IMR-90 (cell line): ENCODE measurements at regions not wholly inside any gene's neighbourhood (a gene's known extent, or its start where the extent isn't known, plus 50 kb on each side); places are given as distances from the start of the nearest gene placed in this dataset.

ENCODE experiments used
- BHLHE40 ChIP-seq: fragments of 150-350 bp; IDR thresholded peaks from 2 replicates; pipeline ENCODE4 v1.6.1; 2016; ENCODE audit warnings: mild to moderate bottlenecking, low read depth, low read length
- FOS ChIP-seq: fragments of 150-350 bp; IDR thresholded peaks from 2 replicates; pipeline ENCODE4 v1.6.1; 2016; ENCODE audit warnings: low read depth, low read length
- NFE2L2 ChIP-seq: fragments of 150-350 bp; IDR thresholded peaks from 2 replicates; pipeline ENCODE4 v1.6.1; 2016; ENCODE audit warnings: low read depth, mild to moderate bottlenecking, low read length
- POLR2A ChIP-seq: IDR thresholded peaks from 2 replicates; pipeline ENCODE4 v1.6.1; 2012; ENCODE audit warnings: mild to moderate bottlenecking, low read depth, low read length
- RAD21 ChIP-seq: IDR thresholded peaks from 2 replicates; pipeline ENCODE4 v1.6.1; 2012; ENCODE audit warnings: low read length, improper control_type of control experiment
- SMC3 ChIP-seq: fragments of 150-350 bp; IDR thresholded peaks from 2 replicates; pipeline ENCODE4 v1.6.1; 2016; ENCODE audit warnings: low read depth, mild to moderate bottlenecking, antibody characterized with exemption, low read length, moderate library complexity
- TF ChIP-seq, protein P1 (sequence below): conservative IDR thresholded peaks from 2 replicates; pipeline ENCODE4 v1.5.1; 2012; ENCODE audit warnings: mild to moderate bottlenecking, low read depth, low read length, improper control_type of control experiment
- TF ChIP-seq, protein P2 (sequence below): fragments of 150-350 bp; IDR thresholded peaks from 2 replicates; pipeline ENCODE4 v1.6.1; 2017; ENCODE audit warnings: mild to moderate bottlenecking, antibody characterized with exemption, low read length, low read depth
- TF ChIP-seq, protein P3 (sequence below): fragments of 150-350 bp; IDR thresholded peaks from 2 replicates; pipeline ENCODE4 v1.6.1; 2016; ENCODE audit warnings: low read depth, mild to moderate bottlenecking, low read length, moderate library complexity, borderline replicate concordance

DNA sequence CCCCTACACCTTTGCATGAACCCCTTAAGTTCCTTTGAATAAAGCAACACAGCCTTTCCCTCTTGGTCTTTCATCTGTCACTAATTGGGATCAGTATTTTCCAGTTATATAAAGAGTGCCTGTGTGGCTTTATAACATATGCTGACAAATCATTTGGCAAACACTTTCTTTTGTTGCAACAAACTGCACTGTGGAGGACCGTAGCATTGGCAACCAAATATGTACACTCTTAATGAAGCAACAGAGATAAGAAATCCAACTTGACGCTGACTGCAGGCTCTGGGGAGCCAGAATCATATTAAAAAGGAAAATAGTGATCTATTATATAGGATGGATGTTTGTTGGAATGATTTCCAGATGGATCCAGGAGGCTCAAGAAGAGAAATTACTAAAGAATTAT, 120.1 kb upstream of the PRICKLE2 start:
- TF ChIP-seq POLR2A (no peak), RAD21 (no peak), SMC3 (no peak), BHLHE40 (no peak), NFE2L2 (no peak; the same call in 1 of the 2 replicates), FOS (no peak)
- TF ChIP-seq, protein P1, sequence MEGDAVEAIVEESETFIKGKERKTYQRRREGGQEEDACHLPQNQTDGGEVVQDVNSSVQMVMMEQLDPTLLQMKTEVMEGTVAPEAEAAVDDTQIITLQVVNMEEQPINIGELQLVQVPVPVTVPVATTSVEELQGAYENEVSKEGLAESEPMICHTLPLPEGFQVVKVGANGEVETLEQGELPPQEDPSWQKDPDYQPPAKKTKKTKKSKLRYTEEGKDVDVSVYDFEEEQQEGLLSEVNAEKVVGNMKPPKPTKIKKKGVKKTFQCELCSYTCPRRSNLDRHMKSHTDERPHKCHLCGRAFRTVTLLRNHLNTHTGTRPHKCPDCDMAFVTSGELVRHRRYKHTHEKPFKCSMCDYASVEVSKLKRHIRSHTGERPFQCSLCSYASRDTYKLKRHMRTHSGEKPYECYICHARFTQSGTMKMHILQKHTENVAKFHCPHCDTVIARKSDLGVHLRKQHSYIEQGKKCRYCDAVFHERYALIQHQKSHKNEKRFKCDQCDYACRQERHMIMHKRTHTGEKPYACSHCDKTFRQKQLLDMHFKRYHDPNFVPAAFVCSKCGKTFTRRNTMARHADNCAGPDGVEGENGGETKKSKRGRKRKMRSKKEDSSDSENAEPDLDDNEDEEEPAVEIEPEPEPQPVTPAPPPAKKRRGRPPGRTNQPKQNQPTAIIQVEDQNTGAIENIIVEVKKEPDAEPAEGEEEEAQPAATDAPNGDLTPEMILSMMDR: no peak
- TF ChIP-seq, protein P2, sequence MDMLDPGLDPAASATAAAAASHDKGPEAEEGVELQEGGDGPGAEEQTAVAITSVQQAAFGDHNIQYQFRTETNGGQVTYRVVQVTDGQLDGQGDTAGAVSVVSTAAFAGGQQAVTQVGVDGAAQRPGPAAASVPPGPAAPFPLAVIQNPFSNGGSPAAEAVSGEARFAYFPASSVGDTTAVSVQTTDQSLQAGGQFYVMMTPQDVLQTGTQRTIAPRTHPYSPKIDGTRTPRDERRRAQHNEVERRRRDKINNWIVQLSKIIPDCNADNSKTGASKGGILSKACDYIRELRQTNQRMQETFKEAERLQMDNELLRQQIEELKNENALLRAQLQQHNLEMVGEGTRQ: no peak
- TF ChIP-seq, protein P3, sequence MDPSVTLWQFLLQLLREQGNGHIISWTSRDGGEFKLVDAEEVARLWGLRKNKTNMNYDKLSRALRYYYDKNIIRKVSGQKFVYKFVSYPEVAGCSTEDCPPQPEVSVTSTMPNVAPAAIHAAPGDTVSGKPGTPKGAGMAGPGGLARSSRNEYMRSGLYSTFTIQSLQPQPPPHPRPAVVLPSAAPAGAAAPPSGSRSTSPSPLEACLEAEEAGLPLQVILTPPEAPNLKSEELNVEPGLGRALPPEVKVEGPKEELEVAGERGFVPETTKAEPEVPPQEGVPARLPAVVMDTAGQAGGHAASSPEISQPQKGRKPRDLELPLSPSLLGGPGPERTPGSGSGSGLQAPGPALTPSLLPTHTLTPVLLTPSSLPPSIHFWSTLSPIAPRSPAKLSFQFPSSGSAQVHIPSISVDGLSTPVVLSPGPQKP: no peak
